ENCODE measurements at regions not wholly inside any gene's neighbourhood (a gene's known extent, or its start where the extent isn't known, plus 50 kb on each side); places are given as distances from the start of the nearest gene placed in this dataset.
"Not testable (repeated sequence)": the region's sequence is repeated elsewhere in the genome, so short reads cannot be mapped to it uniquely, and the experiment has no call there.

DNA sequence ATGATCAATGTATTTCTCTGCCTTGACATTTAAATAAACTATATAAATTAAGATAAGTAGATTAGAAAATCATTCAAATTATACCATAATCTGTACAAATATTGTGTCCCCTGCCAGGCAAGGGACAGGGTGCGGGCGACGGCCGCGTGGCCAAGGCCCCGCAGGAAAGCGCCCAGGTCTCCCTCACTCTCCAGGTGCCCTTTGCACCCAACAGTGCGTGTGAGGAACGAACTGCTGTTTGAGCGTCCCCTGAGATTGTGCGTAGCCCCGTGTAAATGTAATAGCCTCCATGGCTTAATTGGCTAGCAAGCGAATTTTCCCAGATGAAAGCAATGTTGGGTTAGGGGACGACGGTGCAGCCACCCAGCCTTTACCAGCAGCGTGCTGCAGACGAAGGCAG is 161.4 kb downstream of the SYT15 start:
- H3K36me3 ChIP-seq (ENCODE audit: control insufficient read depth, insufficient read depth, low read length); H3K9me3 ChIP-seq (ENCODE audit: control insufficient read depth, low read length); H3K4me3 ChIP-seq (ENCODE audit: insufficient read depth, low read depth, low read length); H3K27me3 ChIP-seq (ENCODE audit: control insufficient read depth, insufficient read depth, low read length, poor library complexity, severe bottlenecking); H3K27ac ChIP-seq (ENCODE audit: insufficient read depth, low read depth, low read length, poor library complexity, severe bottlenecking); H3K4me1 ChIP-seq (ENCODE audit: control insufficient read depth, insufficient read depth, low read length): not testable (repeated sequence)
- WGBS, 2 experiments = 90 to 95% methylated on average over 5 of the region's 17 CpGs

DNA sequence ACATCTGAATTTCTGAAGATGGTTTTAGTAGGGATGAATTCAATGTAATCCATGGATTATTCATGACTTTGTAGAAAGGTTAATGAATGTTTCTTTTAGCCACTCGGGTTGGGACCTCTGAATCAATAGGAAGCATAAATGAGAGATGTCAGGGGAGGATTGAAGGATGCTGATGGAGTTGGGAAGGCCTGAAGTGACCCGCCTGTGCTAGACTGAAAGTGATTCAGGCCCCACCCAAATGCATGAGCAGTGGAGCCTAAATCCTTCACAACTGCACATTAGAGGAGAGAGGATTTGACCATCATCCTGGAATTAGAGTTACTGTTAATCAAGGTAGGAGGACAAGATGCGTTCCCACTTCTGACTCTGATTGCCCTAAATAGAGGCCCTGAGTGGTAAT is 162.2 kb upstream of the PTPN20 start:
- not testable (repeated sequence) for H3K27me3 ChIP-seq (ENCODE audit: control insufficient read depth, insufficient read depth, low read length, poor library complexity, severe bottlenecking); H3K4me1 ChIP-seq (ENCODE audit: control insufficient read depth, insufficient read depth, low read length); H3K4me3 ChIP-seq (ENCODE audit: insufficient read depth, low read depth, low read length); H3K36me3 ChIP-seq (ENCODE audit: control insufficient read depth, insufficient read depth, low read length); H3K9me3 ChIP-seq (ENCODE audit: control insufficient read depth, low read length); H3K27ac ChIP-seq (ENCODE audit: insufficient read depth, low read depth, low read length, poor library complexity, severe bottlenecking)
- WGBS, 2 experiments = 93 to 98% methylated on average over 1 to 2 of the region's 3 CpGs

DNA sequence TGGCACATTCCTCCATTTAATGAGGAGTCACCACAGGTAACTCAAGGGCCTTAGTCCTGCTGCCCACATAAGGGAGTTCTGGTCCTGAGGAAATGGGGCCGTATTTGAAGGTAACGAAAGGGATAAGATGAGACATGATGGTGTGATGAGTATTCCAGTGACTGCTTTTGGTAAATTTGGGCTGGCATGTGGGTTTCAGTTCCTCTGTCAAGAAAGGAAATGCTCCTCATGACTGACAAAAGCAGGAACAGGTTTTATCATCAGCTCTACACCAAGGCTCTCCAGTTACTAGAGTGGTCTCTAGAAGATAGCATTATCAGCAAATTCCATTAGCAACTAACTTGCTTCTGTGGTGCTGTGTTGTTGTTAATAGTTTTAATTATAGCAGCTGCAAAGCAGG is 161.8 kb upstream of the PTPN20 start:
- H3K9me3 ChIP-seq (ENCODE audit: control insufficient read depth, low read length); H3K4me3 ChIP-seq (ENCODE audit: insufficient read depth, low read depth, low read length); H3K27me3 ChIP-seq (ENCODE audit: control insufficient read depth, insufficient read depth, low read length, poor library complexity, severe bottlenecking); H3K27ac ChIP-seq (ENCODE audit: insufficient read depth, low read depth, low read length, poor library complexity, severe bottlenecking); H3K4me1 ChIP-seq (ENCODE audit: control insufficient read depth, insufficient read depth, low read length); H3K36me3 ChIP-seq (ENCODE audit: control insufficient read depth, insufficient read depth, low read length): not testable (repeated sequence)
- WGBS, 2 experiments = no CpG with 5 or more reads among the region's 2 CpGs

DNA sequence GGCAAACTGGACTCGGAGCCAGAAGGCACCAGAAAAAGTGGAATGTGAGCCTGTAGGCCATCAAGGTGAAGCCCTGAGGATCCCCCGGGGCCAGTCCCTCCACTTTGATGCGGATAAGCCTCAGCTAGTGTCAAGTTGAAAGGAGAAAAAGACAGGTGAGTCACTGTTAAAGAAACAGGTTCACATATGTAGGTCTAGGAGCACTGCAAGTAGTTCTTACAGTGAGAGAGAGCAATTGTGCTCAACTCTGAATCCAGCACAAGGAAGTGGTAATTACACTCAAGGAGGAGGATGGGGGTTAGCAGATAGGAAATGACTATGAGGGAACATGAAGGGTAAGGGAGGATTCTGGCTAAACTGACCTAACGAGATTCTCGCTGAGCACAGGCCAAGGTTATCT is 157.5 kb upstream of the PTPN20 start:
- H3K36me3 ChIP-seq (ENCODE audit: control insufficient read depth, insufficient read depth, low read length); H3K9me3 ChIP-seq (ENCODE audit: control insufficient read depth, low read length); H3K27ac ChIP-seq (ENCODE audit: insufficient read depth, low read depth, low read length, poor library complexity, severe bottlenecking); H3K4me1 ChIP-seq (ENCODE audit: control insufficient read depth, insufficient read depth, low read length); H3K27me3 ChIP-seq (ENCODE audit: control insufficient read depth, insufficient read depth, low read length, poor library complexity, severe bottlenecking); H3K4me3 ChIP-seq (ENCODE audit: insufficient read depth, low read depth, low read length): not testable (repeated sequence)
- 100% methylated on average over 1 of the region's 5 CpGs for WGBS, 2 experiments

DNA sequence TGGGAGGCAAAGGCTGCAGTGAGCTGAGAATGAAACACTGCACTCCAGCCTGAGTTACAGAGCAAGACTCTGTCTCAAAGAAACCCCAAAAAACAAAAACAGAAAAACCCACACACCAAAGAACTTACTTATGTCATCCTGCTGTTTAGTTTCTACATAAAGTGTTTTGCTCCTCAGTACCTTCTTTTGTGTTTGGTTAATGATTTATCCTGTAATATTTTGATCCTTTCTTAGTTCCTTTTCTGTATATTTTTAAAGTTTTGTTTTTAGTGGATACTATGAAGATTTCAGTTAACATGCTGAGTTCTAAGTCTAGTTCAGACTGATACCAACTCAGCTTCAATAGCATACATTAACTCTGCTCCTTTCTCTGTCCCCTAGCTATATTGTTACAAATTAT is 149.8 kb upstream of the PTPN20 start:
- not testable (repeated sequence) for H3K36me3 ChIP-seq (ENCODE audit: control insufficient read depth, insufficient read depth, low read length); H3K4me1 ChIP-seq (ENCODE audit: control insufficient read depth, insufficient read depth, low read length); H3K27ac ChIP-seq (ENCODE audit: insufficient read depth, low read depth, low read length, poor library complexity, severe bottlenecking); H3K9me3 ChIP-seq (ENCODE audit: control insufficient read depth, low read length); H3K27me3 ChIP-seq (ENCODE audit: control insufficient read depth, insufficient read depth, low read length, poor library complexity, severe bottlenecking); H3K4me3 ChIP-seq (ENCODE audit: insufficient read depth, low read depth, low read length)

DNA sequence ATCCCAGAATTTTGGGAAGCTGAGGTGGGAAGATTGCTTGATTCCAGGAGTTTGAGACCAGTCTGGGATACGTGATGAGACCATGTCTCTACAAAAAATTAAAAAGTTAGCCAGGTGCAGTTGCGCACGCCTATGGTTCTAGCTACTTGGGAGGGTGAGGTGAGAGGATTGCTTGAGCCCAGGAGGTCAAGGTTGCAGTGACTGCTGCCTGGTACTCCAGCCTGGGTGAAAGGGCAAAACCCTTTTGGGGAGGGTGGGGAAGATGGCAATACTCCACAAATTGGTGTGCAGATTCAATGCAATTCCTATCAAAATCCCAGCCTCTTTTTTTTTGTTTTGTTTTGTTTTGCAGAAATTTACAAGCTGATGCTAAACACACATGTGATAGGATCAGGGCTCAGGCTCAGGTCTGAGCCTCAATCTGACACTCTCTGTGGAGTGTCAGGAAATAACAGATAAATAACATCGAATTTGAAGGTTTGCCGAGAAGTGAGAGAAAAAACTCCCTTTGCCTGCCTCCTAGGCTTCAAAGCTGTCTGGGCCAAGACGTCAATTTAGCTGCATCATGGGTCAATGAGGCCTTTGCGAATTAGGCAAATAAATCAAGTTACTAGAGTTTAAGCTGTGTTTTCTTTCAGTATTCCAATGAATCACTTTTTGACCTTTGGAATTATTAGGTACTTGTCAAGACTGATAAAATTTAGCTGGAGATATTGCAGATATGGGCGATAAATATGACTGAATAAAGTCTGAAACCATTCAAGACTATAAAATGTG is 142.5 kb upstream of the PTPN20 start:
- H3K4me1 ChIP-seq (ENCODE audit: control insufficient read depth, insufficient read depth, low read length); H3K9me3 ChIP-seq (ENCODE audit: control insufficient read depth, low read length); H3K36me3 ChIP-seq (ENCODE audit: control insufficient read depth, insufficient read depth, low read length); H3K27me3 ChIP-seq (ENCODE audit: control insufficient read depth, insufficient read depth, low read length, poor library complexity, severe bottlenecking); H3K27ac ChIP-seq (ENCODE audit: insufficient read depth, low read depth, low read length, poor library complexity, severe bottlenecking); H3K4me3 ChIP-seq (ENCODE audit: insufficient read depth, low read depth, low read length): not testable (repeated sequence)
- WGBS, 2 experiments = 100% methylated on average over 1 of the region's 8 CpGs; no CpG with 5 or more reads in 1 of the 2 experiments

DNA sequence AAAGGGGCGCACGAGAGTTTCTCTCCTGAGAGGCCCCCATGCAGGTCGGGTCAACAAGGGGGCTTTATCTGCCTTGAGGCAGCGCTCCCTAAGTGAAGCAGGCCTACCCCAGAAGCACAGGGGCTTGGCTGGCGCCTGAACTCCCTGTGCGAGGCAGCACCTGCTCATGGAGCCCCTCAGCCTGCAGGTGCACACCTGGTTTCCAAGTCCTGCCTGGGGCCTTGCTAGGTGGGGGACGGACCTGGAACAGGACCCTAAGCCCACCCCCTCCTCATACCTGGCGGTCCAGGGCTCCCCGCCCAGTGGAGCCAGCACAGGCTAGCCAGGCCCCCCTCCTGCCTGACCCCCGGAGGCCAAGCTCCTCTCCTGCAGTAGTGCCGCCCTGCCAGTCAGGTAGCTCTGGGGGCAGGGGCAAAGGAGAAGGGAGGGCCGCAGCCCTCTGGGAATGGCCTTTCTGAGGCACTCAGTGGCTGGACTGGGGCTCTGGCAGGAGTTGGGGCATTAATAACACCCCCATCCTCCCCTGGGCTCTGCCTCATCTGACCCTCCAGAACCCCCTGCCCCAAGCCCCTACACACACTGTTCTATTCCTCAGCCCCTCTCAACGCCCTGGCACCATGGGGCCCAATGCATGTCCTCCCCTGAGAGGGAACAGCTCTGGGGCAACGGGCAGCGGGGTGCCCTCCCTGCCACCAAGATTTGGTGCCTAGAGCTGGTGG is 137.9 kb upstream of the PTPN20 start:
- H3K27me3 ChIP-seq (ENCODE audit: control insufficient read depth, insufficient read depth, low read length, poor library complexity, severe bottlenecking); H3K4me3 ChIP-seq (ENCODE audit: insufficient read depth, low read depth, low read length): not testable (repeated sequence)
- WGBS, 2 experiments = 94% methylated on average over 3 of the region's 15 CpGs

DNA sequence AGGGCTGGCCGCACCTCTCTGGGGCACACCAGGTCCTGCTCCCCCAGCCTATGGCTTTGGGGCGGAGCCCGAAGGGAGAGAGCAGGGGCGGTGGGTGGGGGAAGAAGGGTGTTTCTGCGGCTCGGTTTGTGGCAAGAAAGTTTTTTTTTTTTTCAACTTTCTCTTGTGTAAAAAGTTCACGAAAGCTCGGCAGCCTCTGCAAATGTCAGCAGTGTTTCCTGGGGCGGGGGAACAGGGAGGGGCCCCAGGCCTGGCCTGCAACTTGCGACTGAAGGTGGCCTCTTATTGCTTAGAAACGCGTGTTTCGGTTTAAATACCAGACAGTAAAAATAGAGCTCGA is 137.4 kb upstream of the PTPN20 start:
- not testable (repeated sequence) for H3K36me3 ChIP-seq (ENCODE audit: control insufficient read depth, insufficient read depth, low read length); H3K4me1 ChIP-seq (ENCODE audit: control insufficient read depth, insufficient read depth, low read length); H3K27ac ChIP-seq (ENCODE audit: insufficient read depth, low read depth, low read length, poor library complexity, severe bottlenecking); H3K27me3 ChIP-seq (ENCODE audit: control insufficient read depth, insufficient read depth, low read length, poor library complexity, severe bottlenecking); H3K4me3 ChIP-seq (ENCODE audit: insufficient read depth, low read depth, low read length); H3K9me3 ChIP-seq (ENCODE audit: control insufficient read depth, low read length)
- 89 to 93% methylated on average over 12 of the region's 14 CpGs for WGBS, 2 experiments

More for the DNA sequence above, 137.9 kb upstream of the PTPN20 start:
- not testable (repeated sequence) for H3K4me1 ChIP-seq (ENCODE audit: control insufficient read depth, insufficient read depth, low read length); H3K9me3 ChIP-seq (ENCODE audit: control insufficient read depth, low read length); H3K36me3 ChIP-seq (ENCODE audit: control insufficient read depth, insufficient read depth, low read length); H3K27ac ChIP-seq (ENCODE audit: insufficient read depth, low read depth, low read length, poor library complexity, severe bottlenecking)

DNA sequence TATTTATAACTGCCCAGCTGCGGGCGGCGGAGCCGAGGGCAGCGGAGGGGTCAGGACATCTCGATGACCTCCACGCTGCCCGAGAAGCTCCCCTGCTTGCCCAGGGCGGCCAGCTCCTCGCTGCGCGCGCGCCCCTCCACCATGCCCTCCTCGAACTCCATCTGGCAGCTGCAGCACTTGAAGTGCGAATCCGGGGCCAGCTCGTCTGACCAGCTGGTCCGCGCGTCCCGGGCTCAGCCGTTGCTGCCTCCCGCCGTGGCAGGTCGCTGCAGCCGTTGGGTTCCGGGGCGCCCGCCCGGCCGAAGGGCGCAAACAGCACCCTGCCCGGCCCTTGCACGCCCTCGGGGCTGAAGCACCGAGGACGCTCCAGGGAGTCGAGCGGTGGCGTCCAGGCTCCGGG is 136.9 kb upstream of the PTPN20 start:
- H3K4me3 ChIP-seq (ENCODE audit: insufficient read depth, low read depth, low read length); H3K9me3 ChIP-seq (ENCODE audit: control insufficient read depth, low read length); H3K27me3 ChIP-seq (ENCODE audit: control insufficient read depth, insufficient read depth, low read length, poor library complexity, severe bottlenecking); H3K27ac ChIP-seq (ENCODE audit: insufficient read depth, low read depth, low read length, poor library complexity, severe bottlenecking); H3K4me1 ChIP-seq (ENCODE audit: control insufficient read depth, insufficient read depth, low read length); H3K36me3 ChIP-seq (ENCODE audit: control insufficient read depth, insufficient read depth, low read length): not testable (repeated sequence)
- WGBS, 2 experiments = 93 to 98% methylated on average over 33 to 38 of the region's 42 CpGs

DNA sequence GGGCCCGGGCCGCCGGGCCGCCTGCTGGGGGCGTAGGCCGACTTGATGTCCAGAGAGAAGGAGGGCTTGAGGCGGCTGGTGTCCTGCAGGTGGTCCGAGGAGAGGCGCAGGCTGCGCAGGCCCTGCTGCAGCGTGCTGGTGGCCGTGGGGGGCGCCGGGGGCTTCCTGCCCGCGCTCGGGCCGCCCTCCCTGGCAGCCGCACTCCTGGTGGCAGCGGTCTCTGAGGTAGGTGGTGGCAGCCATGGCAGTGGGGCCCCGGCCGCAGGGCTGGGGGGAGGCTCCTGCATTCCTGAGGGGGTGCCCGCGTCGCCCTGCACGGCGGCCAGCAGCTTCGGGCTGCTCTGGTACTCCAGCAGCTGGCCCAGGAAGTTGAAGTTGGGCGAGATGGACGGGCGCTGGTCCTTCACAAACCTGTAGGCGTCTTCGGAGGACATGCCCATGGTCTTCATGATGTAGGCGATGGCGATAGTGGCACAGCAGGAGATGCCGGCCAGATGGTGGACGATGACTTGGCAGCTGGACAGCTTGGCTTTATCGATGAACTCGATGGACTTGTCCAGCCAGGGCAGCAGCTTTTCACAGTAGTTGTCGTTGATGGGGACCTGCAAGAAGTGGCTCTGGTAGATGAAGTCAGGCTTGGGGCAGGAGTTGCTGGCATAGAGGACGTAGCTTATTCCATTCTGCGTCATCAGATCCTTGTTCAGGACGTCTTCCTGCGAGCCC is 136.1 kb upstream of the PTPN20 start:
- not testable (repeated sequence) for H3K4me1 ChIP-seq (ENCODE audit: control insufficient read depth, insufficient read depth, low read length); H3K4me3 ChIP-seq (ENCODE audit: insufficient read depth, low read depth, low read length); H3K27ac ChIP-seq (ENCODE audit: insufficient read depth, low read depth, low read length, poor library complexity, severe bottlenecking); H3K36me3 ChIP-seq (ENCODE audit: control insufficient read depth, insufficient read depth, low read length); H3K27me3 ChIP-seq (ENCODE audit: control insufficient read depth, insufficient read depth, low read length, poor library complexity, severe bottlenecking); H3K9me3 ChIP-seq (ENCODE audit: control insufficient read depth, low read length)
- 93 to 97% methylated on average over 18 to 30 of the region's 44 CpGs for WGBS, 2 experiments

All from ectodermal cell (in vitro differentiated cells).